ENCODE measurements at regions not wholly inside any gene's neighbourhood (a gene's known extent, or its start where the extent isn't known, plus 50 kb on each side); places are given as distances from the start of the nearest gene placed in this dataset.
"Not testable (repeated sequence)": the region's sequence is repeated elsewhere in the genome, so short reads cannot be mapped to it uniquely, and the experiment has no call there.

DNA sequence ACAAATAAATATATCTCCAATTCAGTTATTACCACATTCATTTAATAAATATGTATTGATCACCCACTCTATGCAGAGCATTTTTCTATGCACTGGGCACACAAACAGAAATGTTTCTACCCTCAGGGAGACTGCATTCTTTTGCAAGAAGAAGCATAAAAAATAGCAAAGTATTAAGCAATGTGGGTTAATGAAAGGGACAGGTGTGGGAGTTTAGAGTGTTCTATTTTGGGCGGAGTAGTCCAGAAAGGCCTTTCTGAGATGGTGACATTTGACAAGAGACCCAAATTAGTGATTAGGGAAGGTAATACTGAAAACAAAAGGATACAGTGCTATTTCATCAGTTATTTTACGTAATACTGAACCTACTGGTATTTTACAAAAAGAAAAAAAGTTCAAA, 394.3 kb upstream of the CHST9 start:
- DNase-seq (ENCODE audit: low read depth) = no peak

DNA sequence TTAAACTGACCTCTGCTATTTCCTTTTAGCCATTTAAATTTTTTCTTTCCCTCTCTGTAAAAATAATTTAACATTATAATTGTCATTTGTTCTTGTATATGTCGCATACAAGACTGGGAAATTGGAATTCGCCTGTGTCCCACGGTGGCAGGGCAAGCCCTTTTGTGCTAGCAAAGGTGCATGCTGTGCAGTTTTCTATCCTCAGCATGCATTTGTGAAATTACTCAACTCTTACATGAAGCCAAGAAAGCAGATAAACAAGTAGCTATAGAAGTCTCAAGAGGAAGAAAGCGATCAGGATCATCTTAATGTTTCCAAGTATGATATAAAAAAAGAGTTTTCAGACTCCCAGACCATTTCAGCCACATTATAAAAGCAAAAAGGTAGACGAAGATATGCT, 392.6 kb upstream of the CHST9 start:
- no peak for DNase-seq (ENCODE audit: low read depth)

DNA sequence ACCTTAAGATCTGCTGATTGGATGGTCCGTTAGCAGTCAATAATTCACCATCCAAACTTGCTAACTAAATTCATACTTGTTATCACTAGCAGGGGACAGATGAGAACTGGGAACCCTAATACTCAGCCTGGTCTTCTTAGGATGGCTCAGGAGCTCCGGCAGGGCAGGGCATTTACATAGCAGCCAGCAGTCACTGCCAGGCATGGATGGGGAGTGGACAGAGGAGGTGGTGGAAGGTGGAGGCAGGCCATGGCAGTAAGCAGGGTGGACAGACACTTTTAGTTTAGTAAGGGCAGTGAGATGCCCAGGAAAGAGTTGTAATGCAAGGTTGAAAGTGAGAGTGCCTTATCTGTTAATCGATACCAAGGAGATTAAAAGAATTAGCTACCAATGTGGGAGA, 392.2 kb upstream of the CHST9 start:
- DNase-seq (ENCODE audit: low read depth) = no peak

DNA sequence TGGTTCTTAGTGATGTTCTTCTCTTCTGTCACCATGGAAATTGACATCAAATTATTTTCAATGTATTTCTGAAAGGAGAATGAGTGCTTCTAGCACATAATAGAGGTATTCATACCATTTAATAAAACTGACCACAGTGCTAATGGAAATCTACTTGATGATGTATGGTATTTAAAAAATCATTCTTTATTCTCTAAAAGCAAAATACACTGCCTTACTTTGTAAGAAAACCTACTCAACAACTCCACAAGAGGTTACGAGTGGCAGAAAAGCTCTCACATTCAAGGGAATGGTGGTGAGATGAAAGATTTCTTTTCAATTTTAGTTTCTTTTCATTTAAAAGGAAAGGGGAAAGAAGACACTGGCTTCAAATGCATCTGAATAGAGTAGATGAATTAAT, 382.3 kb upstream of the CHST9 start:
- no peak for DNase-seq (ENCODE audit: low read depth)

DNA sequence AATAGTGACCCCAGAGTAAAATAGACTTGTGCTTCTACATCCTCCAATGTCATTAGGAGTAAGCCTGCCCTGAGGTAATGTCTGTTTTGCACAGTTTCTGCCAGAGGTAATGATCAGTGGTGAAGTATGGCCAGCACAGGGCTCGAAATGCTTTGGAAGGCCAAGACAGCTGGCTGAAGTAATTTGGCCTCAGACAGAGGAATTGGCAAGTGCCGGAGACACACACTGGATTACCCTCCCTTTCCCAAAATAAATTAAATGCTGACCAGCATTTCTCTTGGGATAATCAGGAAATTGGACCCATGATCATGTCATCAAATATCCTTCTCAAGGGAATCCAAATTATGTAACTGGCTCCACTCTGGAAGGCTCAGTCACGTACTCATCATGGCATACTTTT, 379.0 kb upstream of the CHST9 start:
- DNase-seq (ENCODE audit: low read depth) = no peak

DNA sequence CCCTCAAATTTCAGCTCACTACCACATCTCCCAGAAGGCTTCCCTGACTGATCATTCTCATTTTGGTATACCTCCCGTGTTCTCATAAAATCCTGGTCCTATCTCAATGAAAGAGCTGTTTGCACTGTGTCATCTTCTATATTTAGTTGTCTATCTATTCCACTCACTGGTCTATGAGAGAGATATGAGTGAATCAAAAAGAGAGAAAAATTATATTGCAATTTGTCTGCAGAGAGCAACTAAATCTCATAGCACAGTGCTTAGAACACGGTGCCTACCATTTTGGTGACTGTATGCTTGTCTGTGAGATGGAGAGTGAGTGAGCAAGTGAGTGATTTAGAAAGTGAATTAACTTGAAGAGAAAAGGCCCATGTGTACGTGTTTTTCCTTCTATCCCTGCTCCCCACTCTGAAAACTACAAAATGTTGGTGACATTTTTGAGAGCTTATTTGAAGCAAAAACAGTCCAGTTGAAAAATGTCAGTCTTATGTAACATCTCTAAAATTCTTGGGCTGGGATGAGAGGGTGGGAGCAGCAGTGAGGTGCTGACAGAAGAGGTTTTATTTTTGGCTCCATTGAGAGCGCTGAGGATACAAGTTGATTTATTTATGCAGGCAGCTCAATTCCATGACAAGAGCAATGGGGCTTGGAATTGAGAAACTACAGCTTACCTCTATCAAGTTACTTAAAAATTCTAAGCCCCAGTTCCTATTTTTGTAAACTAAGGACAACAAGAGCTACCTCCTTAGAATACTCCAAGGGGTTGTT, 373.5 kb upstream of the CHST9 start:
- DNase-seq (ENCODE audit: low read depth) = no peak

DNA sequence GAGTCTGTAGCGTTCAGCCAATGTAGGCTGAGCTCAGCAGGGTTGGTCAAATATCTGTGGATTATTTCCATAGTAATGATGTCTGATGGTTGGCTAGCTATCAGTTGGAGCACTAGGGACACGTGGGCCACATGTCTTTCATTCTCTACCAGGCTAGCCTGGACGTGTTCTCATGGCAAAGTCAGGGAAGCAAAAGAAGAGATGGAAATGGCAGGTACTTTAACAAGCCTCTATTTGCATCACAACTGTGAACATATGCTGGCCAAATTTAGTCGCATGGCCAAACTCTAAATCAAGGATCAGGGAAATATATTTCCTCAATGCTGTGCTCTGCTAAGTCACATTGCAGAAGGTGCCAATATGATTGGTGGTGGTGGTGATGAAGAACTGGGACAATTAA, 371.6 kb upstream of the CHST9 start:
- DNase-seq (ENCODE audit: low read depth) = no peak

DNA sequence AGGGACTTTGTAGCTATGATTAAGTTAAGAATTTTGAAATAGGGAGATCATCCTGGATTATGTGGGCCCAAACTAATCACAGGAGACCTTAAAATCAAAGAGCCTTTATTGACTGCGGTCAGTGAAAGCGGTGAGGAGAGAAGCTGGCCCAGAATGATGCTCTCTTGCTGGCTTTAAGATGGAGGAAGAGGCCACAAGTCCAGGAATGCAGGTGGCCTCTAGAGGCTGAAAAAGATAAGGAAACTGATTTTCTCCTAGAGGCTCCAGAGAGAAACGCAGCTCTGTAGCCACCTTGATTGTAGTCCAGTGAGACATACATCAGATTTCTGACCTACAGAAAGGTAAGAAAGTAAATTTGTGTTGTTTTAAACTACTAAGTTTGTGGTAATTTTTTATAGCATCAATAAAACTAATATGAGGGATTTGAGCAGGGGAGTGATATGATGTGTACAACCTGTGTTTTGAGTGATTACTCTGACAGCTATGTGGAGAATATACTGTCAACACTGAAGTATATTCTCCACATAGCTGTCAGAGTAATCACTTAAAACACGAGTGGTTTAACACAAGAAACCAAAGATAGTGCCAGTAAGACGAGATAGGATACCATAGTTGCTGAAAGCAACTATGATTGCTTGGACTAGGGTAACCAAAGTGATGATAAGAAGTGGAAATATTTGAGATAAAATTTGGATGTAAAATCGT, 364.4 kb upstream of the CHST9 start:
- no peak for DNase-seq (ENCODE audit: low read depth)

DNA sequence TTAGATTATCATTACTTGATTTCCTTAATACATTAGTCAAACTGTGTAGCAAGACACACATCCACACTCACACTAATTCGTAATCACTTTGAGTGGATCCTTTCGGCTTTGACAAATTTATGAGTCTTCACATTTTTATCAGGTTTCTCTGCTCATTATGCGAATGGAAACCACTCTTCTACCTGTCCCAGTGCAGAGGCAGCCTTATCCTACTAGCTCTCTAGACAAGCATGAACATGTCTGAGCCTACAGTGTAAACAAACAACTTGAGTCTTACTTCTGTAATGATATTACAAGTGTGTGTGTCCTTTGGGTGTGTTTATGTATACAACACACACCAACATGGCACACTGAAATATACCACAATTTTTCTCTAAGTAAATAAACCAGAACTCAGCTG, 361.9 kb upstream of the CHST9 start:
- no peak for DNase-seq (ENCODE audit: low read depth)

DNA sequence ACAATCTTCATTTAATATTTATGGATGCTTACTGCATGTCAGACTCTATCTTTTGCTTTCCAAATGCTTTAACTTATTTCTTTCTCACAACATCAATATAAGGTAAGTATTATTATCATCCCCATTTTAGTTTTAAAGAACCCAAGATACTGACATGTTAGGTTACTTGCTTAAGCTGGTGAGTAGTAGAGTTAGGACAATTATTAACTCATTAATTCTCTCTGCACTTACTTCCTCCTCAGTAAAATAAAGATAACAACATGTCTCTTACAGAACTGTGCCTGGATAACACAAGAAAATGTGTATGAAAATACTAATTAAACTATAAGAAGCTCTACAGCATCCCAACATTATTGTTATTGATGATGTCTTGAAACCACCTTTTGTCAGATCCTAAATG, 359.1 kb upstream of the CHST9 start:
- no peak for DNase-seq (ENCODE audit: low read depth)

DNA sequence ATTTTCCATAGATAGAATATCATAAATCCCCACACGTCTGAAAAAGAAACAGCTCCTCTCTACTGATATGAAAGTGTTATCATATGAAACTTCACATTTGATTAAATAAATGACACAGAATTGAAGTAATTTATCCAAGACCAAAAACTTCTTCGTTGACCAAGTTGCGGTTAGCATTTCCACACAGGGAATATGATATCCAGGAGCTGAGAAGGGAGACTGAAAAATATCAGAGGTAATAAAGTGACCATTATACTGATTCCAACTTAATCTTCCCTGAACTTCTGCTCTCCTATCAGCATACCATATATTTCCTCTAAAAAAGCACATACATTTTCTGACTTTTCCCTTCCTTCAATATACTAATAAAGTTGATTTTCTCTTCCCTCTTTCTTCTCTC, 356.2 kb upstream of the CHST9 start:
- DNase-seq (ENCODE audit: low read depth) = no peak

DNA sequence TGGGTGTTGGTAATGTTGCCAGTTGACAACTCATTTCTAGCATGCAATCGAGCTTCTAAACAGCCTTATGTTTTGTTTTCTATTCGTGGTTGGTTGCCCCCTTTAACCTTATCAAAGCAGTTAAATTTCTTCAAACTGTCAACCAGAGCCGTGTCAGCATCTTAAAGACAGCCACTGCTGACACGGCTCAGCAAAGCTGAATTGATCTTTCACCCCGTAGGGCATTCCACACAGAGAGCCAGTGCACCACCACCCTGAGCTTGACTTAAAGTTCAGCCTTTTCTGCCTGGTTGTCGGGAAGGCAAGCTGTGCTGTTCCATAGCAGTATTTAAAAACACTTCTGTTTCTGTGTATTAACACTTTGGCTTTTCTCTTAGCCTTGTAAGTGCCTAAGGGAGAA, 355.0 kb upstream of the CHST9 start:
- no peak for DNase-seq (ENCODE audit: low read depth)

DNA sequence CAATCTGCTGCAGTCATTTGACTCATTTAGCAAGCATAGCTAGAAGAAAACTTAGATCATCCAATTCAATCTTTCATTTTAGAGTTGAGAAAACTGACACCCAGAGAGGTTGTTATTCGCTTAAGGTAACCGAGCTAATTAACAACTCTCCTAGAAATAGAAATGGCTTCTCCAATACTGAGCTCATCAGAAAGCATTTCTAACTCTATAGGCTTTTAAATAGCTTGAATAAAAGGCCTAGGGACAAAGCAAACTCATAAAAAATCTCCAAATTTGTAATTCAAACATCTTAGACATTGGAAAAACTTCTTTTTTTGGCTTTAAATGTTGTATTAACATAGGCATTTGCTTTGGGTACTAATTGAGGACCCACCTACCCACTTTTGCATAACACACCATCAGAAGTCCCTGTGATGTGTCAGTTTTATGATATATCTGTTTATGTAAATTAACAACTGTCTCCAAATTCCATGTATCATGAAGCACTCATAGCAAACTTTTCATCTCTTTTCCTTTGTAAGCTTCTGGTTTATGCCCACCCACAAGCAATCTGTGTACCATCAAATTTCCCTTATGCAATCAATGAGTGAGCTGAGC, 343.9 kb upstream of the CHST9 start:
- DNase-seq (ENCODE audit: low read depth) = no peak

DNA sequence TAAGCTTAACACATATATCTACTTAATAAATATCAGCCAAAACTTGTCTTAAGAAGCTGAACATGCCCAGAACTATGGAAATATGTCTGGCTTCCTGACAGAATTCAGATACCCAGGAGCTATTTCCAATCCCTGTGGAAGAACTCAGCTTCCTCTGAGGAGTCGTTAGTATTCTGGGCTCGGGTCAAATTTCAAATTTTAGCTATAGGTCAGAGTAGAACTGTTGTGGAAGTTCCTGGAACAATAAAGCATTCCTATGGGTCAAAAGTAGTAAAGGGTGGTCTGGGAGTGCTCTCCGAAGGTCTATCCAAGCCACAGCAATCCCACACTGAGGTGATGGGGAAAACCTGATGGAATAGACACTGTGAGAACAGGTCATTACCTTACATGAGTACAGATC, 342.7 kb upstream of the CHST9 start:
- no peak for DNase-seq (ENCODE audit: low read depth)

DNA sequence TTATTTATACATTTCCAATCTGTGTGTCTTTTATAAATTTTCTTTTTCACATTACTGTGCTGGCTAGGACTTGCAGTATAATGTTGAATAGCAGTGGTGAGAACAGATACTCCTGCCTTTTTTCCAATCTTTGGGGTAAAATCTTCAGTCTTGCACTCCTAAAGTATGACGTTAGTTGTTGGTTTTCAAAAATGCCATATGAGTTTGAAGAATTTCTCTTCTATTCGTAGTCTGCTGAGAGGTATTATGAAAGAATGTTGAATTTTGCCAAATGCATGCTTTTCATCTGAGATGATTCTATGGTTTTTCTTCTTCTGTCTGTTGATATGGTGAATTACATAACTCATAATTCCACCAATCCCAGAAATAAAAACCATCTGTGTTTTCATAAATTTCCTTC, 335.3 kb upstream of the CHST9 start:
- no peak for DNase-seq (ENCODE audit: low read depth)

DNA sequence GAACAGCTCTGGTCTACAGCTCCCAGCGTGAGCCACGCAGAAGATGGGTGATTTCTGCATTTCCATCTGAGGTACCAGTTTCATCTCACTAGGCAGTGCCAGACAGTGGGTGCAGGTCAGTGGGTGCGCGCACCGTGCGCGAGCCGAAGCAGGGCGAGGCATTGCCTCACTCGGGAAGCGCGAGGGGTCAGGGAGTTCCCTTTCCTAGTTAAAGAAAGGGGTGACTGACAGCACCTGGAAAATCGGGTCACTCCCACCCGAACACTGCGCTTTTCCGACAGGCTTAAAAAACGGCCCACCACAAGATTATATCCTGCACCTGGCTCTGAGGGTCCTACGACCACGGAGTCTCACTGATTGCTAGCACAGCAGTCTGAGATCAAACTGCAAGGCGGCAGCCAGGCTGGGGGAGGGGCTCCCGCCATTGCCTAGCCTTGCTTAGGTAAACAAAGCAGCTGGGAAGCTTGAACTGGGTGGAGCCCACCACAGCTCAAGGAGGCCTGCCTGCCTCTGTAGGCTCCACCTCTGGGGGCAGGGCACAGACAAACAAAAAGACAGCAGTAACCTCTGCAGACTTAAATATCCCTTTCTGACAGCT, 325.0 kb upstream of the CHST9 start:
- DNase-seq (ENCODE audit: low read depth) = not testable (repeated sequence)

DNA sequence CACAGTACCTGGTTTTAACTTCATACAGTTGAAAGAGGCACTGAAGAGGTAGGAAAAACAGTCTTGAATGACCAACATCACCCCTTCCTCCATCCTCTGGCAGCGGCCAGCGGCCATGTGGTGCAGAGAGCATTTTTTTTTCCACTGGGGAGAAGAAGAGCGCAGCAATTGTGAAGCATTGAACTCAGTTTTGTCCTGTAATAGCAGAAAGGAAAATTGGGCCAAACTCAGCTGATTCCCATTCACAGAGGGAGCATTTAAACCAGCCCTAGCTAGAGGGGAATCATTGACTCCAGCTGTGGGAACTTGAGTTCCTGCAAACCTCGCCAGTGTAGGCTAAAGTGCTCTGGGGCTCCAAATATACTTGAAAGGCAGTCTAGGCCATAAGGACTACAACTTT, 316.6 kb upstream of the CHST9 start:
- DNase-seq (ENCODE audit: low read depth) = no peak

DNA sequence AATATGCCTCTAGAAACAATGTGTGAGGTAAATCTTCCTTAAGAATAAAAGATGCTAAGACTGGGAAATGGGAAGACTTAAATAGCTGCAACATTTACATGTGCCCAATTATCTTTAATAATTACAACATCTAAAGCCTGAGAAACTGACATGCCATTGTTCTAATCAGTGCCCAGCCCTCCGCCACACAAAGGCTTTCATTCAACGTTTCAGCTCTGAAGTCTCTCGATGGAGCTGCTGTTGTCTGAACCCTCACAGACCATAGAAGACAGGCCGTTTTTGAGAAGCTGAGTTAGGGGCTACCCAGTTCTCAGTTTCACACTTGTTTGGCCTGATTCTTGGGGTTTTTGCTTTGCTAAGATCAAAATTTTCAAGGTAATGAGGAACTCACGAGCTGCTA, 315.4 kb upstream of the CHST9 start:
- DNase-seq (ENCODE audit: low read depth) = no peak

DNA sequence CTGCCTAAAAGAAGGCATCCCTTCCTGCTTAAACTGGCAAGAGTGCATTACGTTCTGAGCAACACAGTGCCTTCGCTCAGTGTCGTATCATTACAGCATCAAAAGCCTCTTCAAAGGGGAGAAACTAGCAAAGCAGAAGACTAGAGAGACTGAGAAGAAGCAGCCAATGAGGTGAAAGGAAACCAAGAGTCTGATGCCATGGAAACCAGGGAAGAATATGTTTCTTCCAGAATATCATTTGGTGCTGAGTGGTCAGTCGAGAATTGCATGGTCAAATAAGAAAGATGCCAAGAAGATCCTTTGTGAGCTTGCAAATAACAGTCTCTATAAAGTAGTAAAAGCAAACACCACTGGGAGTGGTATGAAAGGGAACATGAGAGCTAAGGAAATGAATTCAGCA, 312.1 kb upstream of the CHST9 start:
- no peak for DNase-seq (ENCODE audit: low read depth)

DNA sequence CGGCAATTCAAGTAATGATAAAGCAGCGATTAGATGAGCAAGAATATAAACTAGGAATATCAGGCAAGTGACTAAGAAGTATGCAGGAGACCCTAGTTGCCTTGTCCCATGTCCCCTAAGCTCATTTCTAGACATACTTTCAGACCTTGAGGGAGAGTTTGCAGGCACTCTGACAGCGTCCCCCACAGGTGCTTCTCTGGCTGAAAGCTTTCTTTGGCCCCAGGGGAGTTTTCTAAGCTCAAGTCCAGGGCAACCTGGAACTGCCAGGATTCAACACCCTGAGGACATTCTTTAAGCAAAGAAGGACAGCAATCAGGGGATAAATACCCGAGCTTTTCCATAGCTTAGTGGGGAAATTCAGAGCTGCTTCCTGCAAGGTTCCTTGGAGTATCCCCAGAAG, 308.1 kb upstream of the CHST9 start:
- no peak for DNase-seq (ENCODE audit: low read depth)

DNA sequence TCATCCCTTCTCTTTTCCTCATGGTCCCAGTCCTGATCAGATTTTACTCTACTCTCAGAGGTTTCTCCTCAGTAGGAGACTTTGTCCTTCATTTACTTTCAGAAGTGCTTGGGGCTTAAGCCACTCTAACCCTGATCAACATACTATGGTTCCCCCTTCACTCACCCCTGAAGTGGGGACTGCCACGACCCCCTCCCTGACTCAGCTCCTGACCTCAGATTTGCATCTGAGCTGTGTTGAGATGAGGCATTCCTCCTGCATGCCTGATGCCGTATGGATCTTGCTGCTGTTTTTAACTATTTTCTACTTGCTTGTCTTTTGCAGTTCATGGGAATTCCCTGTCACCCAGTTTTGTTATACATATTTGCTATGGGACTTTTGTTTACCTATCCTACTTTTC, 306.7 kb upstream of the CHST9 start:
- no peak for DNase-seq (ENCODE audit: low read depth)

DNA sequence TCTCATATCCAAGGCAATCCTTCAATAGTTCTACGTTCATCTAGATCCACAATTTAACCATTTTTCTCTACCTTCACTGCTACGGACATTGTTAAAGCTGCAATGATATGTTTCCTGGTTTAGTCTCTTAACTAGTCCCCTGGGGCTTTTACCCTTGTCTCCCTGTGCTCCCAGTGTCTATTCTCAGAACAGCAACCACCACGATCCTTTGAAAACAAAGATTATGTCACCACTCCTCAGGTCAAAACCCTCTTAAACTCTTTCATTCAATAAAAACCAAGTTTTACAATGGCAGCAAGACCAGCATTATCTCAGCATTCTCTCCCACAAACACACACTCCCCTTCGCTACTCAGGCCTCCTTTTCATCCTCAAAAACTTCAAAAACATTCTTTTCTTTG, 298.2 kb upstream of the CHST9 start:
- DNase-seq (ENCODE audit: low read depth) = no peak

DNA sequence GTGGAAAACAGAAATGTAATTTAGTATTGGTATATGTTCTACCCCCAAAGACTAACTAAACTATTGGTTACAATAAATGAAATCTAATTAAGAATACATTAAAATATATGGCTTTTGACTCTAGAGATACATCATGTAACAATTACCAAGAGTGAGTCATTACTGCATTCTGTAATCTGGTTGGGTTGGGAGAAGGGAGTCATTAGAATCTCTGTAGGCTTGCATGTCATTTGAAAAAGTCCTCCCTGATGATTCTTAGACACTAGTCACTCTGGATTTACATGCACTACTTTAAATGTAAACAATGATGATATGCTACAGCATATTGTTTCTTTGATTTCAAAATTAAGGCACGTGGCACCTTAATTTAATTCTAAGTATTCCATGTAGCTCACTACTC, 293.4 kb upstream of the CHST9 start:
- no peak for DNase-seq (ENCODE audit: low read depth)
